ENCODE measurements at regions not wholly inside any gene's neighbourhood (a gene's known extent, or its start where the extent isn't known, plus 50 kb on each side); places are given as distances from the start of the nearest gene placed in this dataset.

DNA sequence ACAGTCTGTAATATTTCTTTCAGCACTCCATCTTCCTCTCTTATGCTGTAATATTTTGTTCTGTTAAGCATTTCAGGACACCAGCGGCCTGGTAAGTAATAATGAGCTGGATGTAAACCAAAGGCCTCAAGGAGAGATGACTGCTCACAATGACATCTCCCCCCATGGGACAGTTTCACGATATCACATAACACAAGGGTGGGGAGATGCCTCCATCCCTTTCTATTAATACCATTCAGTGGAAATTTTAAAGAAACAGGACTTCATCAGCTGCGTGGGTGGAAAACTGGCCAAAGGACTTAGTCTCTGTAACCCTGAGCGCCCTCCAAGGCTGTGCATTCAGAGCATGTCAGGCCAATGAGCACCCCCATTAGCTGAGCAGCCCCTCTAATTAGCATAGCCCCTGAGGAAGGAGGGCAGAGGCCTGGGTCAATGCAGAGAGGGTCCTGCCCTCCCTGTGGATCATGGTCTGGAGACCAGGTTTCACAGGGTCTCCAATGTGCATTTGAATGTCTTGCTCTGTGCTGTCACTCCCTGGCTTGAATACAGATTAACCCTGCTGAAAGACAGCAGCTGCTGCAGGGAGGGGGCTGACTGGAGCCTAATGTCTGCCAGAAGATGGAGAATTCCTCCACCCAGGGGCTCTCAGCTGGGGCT lies 156.4 kb downstream of the HS3ST2 start:
- H3K27me3 ChIP-seq (ENCODE audit: control insufficient read depth, insufficient read depth), result no peaks in the 10 kb centered on the region
- DNase-seq (no peak), ATAC-seq (peak; percentile 38 to 61)
- no peak overlapping the region for H3K4me3 ChIP-seq (ENCODE audit: low read length)
- H3K4me1 ChIP-seq (ENCODE audit: control insufficient read depth, insufficient read depth, low read length), result peaks cover 9% of the 10 kb centered on the region
- intact Hi-C loops (cut with DNase I), result loop anchor here in 1 of 4 donors (10.0 kb wide), 1 partner anchor 76 kb away; no protein-coding TSS in a partner anchor
- H3K9me3 ChIP-seq (ENCODE audit: control insufficient read depth, low read length), result no peaks in the 10 kb centered on the region
- H3K27ac ChIP-seq (ENCODE audit: low read length), result no peak overlapping the region
- 32% methylated on average over 4 of the region's 4 CpGs for WGBS

DNA sequence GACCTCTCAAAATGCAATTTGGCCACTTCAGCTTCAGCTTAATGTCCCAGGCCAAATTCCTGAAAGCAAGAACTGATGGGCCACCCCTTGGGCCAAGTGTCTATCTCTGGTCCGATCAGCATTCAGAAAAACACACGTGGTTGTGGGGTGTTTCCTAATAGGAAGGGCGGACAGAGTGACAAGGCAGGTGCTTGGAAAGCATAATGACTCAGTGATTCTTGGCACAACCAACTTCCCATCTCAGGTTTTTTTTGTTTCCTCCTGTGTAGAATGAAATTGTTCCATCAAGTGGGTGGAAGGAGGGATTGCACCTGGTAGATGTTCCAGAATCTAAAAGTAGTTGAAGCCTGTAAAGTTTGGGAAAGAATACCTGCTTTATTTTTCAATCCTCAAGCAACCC lies 155.6 kb downstream of the HS3ST2 start:
- DNase-seq, result peak in 1 of 3 donors; percentile 37
- Histone ChIP-seq H3K9me3 (ENCODE audit: control insufficient read depth, low read length) (no peaks in the 10 kb centered on the region), H3K27ac (ENCODE audit: low read length) (no peak overlapping the region), H3K4me1 (ENCODE audit: control insufficient read depth, insufficient read depth, low read length) (peaks cover 9% of the 10 kb centered on the region), H3K27me3 (ENCODE audit: control insufficient read depth, insufficient read depth) (no peaks in the 10 kb centered on the region), H3K4me3 (ENCODE audit: low read length) (no peak overlapping the region)
- WGBS, result 39% methylated on average over 3 of the region's 3 CpGs
- intact Hi-C loops (cut with DNase I), result loop anchor here in 1 of 4 donors (10.0 kb wide), 1 partner anchor 65 kb away; no protein-coding TSS in a partner anchor
- ATAC-seq, result peak in 1 of 2 donors; percentile 88

DNA sequence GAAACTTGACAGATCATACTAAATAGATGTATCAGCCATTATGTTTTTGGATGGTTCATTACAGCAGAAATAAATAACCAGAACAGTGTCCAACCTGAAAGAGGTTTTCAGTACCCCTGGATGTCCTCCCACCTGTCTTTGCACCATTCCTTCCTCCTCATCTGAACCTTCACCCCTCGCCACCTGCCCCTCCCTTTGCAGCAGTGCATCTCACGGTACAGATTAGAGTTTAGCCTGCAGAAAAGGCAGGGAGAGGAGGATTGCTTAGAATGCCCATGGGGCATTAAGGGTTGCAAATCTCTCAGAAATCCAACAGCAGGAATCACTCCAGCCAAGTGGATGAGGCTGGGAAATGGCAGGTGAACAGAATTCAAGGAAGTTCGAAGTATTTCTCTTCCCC lies 155.0 kb downstream of the HS3ST2 start:
- whole genome bisulfite sequencing, result 51% methylated on average over 3 of the region's 3 CpGs
- DNase-seq, result no peak
- Histone ChIP-seq H3K27me3 (ENCODE audit: control insufficient read depth, insufficient read depth) (no peaks in the 10 kb centered on the region), H3K4me3 (ENCODE audit: low read length) (no peak overlapping the region), H3K4me1 (ENCODE audit: control insufficient read depth, insufficient read depth, low read length) (peaks cover 9% of the 10 kb centered on the region), H3K9me3 (ENCODE audit: control insufficient read depth, low read length) (no peaks in the 10 kb centered on the region), H3K27ac (ENCODE audit: low read length) (no peak overlapping the region)
- intact Hi-C loops (cut with DNase I), result loop anchor here in 1 of 4 donors (10.0 kb wide), 1 partner anchor 64 kb away; no protein-coding TSS in a partner anchor
- no peak for ATAC-seq

DNA sequence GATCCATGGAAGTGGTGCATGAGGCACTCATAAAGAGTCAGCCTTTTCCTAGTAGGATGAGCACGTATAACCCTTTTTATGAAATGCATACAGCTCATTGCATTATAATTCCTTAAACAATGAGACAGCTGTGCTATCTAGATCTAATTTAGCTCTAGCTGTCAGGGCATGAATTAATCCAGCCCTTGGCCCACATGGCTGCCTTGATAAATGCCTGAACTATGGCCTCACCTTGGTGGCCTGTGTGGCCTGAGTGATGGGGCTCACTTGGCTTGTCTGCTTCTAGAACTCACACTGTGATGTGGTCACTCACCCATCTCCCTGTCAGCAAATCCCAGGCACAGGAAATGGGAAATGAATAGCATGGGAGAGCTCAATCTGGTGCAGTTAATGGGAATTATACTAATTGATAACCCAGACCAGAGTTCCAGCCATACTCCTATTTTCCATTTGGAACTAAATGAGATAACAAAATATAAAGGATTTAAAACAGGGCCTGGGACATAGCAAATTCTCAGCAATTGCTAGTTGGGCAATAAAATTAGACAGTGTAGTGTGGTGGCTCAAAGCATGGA lies 153.6 kb downstream of the HS3ST2 start:
- no peaks in the 10 kb centered on the region for H3K27me3 ChIP-seq (ENCODE audit: control insufficient read depth, insufficient read depth)
- intact Hi-C loops (cut with DNase I), result loop anchor here in 1 of 4 donors (10.0 kb wide), 1 partner anchor 63 kb away; no protein-coding TSS in a partner anchor
- H3K27ac ChIP-seq (ENCODE audit: low read length), result no peak overlapping the region
- H3K4me3 ChIP-seq (ENCODE audit: low read length), result no peak overlapping the region
- H3K4me1 ChIP-seq (ENCODE audit: control insufficient read depth, insufficient read depth, low read length), result peaks cover 9% of the 10 kb centered on the region
- H3K9me3 ChIP-seq (ENCODE audit: control insufficient read depth, low read length), result no peaks in the 10 kb centered on the region
- 81% methylated on average over 1 of the region's 1 CpG for WGBS
- ATAC-seq (no peak), DNase-seq (no peak)

Measured in right cardiac atrium (tissue), 5 donors.